HG03571 (cell line): ENCODE measurements at regions not wholly inside any gene's neighbourhood (a gene's known extent, or its start where the extent isn't known, plus 50 kb on each side); places are given as distances from the start of the nearest gene placed in this dataset.

Experiments
- ATAC-seq: cut with Tn5 transposase; IDR thresholded peaks from one replicate; pipeline ENCODE4 v1.9.1; 2021; ENCODE audit not compliant: unreplicated experiment

DNA sequence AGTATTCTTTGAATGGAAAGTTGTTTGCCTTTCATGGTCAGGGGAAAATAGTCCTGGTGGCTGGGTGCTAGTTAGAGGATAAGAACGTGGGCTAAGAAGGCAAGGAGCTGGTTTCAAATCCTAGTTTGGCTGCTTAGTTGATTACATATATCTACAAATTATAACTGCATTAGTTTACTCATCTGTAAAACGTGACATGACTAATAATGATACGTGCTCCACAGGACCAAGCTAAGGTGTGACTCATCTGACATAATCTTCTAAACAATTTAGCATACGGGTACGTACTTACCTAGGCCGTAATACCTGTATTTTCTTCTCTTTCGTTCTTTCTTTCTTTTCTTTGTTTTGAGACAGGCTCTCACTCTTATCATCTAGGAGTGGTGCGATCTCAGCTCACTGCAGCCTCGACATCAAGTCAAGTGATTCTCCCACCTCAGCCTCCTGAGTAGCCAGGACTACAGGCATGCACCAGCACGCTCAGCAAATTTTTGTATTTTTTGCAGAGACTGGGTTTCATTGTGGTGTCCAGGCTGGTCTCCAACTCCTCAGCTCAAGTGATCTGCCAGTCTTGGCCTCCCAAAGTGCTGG is 1274.2 kb upstream of the GJE1 start:
- no peak for ATAC-seq

DNA sequence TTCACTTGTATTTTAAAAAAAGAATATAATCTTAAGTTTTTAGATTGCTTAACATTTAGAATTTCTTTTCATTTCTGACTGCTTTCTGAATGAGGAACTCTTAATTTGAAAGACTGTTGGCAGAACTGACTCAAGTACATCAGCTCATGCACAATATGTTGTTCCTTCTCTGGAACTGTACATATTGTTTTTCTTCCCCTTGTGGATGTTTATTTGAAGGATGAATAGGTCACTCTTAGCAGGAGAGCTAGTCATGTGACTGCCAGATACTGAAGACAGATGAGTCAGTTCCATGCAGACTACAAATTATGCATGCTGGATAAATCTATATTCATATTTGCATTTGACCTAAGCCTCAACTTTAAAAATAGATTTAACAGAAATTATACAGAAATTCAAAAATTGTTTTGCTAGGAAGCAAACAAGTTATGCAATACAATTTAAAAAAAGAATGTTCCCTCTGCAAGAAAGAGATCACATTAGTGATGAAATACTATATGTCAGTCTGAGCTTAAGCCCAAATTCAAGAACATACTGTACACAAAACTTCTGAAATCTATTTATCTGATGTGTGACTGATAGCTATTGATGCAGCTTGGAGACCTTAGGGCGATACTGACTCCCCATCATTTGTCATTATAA is 1274.9 kb upstream of the GJE1 start:
- no peak for ATAC-seq

DNA sequence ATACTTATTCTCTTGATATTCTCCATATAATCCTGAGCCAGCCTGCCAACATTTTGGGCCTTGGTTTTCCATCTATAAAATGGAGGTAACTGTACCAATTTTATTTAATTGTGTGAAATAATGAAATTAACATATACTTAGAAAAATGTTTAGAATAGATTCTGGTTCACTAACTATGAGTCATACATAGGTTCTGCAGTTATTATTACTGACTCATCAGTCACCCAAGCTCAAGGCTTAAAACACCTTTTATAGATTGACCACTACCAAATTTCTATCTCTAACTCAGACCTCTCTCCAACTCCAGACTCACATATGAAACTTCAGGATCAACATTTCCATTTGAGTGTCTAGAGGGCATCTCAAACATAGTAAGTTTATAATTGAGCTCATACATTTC is 1277.2 kb upstream of the GJE1 start:
- ATAC-seq = no peak

DNA sequence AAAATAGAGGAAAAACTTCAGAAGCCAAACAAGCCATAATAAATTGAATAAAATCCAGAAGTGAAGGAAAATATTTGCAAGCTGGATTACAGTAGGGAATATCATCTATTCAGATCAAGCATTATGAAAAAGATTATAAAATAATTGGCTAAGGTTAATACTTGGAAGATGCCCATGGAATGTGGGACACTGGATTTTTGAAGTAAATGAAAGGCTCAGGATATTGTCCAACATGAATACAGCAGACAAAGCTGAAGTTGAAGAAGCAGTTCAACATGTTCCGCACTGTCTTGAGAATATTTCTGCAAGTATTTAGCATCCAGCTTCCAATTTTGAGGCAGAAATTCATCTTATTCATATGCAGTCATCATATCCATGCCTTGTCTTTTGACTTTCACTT is 1278.4 kb upstream of the GJE1 start:
- ATAC-seq = no peak

DNA sequence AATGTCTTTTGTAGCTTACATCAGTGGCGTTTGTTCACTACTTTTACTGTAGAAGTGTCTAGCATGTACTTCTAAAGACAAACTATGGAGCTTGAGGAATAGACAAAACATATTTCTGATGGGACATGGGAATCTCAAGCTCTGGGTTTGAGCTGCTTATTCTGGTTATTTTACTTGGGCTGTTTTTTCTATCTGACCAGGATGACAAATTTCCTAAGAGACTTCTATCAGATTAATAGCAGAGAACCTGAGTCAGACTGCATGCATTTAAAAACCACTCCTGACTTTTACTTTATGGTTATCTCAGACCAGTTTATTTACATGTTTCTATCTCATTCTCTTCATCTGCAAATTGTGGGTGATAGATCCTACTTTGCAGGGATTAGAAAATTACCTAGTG is 1282.3 kb upstream of the GJE1 start:
- no peak for ATAC-seq

DNA sequence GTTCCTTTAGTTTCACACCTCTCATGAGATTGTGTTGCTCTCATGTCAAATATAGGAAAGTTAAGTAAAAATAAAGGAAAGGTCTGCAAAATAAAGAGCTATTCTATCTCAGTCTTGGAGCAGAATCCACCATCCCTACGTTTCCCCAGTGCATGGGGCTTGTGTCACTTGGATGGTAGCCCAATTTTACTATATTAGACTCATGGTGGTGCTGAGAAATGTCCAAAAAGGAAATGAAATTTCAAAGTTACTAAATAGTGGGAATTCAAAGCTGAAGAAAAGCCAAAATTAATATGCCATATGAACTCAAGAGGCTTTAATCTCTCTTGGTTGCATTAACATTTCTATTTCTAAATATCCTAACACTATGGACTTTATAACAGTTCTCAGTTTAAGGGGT is 1283.3 kb upstream of the GJE1 start:
- ATAC-seq = no peak

DNA sequence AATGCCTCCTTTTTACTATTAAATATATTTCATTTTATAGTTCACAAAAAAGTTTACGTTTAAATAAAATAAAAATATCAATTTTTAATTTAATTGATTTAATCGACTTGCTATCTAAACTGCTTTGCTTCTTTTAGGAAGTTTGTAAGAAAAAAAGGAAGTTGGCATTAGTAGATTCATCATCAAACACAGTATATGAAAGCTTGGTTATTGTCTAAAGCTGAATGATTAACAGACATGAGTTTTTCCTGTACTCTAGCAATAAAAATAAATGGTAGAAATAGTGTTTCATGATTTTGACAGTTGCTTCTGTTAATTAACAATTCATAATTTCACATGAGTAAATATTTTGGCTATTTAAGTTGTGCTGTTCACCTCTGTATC is 1285.5 kb upstream of the GJE1 start:
- ATAC-seq = no peak

DNA sequence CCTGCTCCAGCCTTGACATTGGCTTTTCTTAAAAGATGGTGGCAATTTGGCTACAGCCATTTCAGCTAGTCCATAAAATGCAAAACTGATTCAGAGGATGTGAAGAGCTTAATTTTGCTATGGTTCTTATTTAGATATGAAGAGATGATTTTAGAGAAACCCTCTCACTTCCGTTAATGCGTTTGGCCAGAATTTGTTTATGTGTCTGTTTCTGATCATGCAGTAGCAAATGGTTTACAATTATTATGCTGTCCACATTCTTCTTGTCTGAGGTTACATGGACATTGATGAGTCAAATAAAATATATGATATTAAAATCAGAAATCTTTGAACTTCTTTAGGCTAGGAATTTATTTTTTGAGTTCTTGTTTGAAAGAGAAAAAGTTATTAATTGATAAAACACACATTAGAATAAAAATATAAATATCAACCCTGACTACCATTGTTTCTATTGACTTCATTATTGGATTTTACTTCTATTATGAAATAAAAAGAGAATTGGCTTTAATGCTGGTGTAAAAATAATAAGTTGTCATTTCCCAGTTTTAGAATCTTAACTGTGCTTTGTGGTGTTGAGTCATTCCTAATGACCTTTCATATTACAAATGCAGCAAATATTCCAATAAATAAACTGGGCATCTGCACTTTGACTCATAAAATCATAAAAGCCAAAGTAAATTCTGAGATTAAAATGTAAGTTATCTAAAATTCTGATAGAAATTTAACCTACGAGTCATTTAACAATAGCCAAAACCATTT is 1286.0 kb upstream of the GJE1 start:
- ATAC-seq = no peak

DNA sequence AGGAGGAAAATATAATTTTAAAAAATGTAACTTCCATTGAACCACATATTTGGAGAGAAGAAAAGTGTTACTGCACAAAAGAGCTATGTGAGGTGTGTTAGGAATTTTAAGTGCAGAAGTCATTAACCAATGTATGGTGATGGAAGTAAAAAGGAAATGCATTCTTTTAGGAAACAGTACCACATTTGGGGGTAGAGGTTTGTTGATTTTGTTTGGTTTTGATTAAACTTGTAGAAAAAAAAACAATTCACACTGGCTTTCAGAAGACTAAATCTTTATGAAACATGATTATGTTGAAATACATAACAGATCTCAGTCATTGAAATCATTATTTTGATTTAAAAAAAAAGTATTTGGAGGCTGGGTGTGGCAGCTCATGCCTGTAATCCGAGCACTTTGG is 1287.0 kb upstream of the GJE1 start:
- no peak for ATAC-seq

DNA sequence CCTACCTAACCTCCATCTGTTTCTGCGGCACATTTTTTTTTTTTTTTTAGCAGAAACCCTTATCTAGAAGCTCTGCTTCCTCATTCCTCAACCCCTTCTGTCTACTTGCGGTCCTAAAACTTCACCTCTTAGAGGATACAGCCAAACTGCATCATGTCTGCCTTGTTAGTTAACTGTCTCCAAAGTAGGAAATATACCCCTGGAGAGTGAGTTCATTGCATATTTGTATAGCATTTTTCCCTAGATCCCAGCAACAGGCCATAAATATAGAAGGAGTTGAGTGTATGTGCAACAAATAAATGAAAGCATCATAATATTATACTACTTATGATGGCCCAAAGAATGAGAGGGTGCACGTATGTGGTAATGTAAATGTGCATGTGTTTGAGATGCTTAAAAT is 1288.6 kb upstream of the GJE1 start:
- no peak for ATAC-seq

DNA sequence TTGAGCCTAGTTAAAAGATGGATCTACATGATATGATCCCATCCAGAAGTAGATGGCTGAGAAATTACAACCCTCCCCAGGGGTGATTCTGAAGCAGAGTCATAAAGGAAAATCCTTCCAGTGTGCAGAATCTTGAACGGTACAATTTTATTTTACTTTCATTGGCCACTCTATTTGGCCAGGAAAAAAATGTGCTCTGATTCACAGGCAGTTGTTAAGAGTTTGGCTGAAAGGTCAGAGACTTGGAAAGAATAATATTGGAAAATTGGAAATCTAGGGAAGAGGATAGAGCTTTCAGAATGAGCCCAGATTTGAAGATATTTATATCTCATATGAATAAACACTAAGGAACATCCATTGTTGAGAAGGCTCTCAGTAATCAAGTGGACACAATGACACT is 1299.3 kb upstream of the GJE1 start:
- ATAC-seq = no peak

DNA sequence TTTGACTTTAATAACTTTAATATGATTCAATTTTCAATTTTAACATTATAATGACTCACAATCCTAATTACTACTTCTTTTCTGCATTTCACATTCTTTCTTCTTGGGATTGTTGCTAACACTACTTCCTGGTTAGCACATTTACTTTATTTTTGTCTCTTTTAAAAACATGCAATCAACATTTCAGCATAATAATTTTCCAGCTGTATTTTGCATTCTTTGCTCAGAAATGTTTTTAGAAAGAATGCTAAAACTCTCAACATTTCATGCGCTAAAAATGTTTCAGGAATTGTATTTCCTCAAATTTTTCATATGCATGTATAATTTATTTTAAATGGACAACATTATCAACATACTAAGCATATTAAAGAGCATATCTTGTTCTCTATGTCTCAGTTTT is 1302.1 kb upstream of the GJE1 start:
- no peak for ATAC-seq

DNA sequence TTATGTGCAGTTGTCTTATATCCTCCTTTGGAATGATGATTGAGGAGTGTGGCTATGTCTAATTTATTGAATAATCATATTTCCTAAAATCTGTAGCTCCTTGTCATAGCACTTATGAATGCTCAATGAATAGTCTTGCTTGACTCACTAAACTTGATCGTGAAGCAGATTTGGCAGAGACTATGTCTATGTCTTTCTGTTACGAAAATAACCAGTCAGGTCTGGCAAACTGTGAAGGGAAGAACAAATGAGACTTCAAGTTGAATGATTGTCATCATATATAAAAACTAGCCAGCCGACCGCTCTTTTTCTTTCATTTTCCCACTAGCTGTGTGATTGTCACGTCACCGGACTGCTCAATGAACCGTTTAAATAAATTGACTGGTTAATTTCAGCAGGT is 1303.9 kb upstream of the GJE1 start:
- ATAC-seq = no peak

DNA sequence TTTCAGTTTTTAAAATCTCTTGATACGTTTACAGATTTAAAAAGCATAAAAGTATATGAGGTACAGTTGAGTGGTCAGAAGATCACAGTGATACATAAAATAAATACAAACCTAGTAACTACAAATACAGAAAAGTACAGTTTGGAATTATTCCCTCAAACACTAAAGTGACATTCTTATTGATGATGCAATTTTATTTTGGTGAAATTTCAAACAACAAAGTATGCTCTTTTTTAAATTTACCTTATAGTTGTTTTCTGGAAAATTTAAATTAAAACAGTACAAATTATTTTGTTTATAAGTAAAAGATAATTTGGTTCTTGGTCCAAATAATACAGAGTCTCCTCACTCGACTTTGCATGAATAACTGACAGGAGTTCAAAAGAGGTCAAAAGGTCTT is 1305.1 kb upstream of the GJE1 start:
- no peak for ATAC-seq

DNA sequence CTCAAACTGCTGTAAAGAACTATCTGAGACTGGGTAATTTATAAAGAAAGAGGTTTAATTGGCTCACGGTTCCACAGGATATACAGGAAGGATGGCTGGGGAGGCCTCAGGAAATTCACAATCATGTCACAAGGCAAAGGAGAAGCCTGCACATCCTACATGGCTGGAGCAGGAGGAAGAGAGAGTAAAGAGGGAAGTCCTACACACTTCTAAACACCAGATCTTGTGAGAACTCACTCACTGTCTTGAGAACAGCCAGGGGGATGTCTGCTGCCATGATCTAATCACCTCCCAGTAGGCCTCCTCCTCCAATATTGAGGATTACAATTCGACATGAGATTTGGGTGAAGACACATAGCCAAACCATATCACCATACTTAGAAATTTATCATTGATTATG is 1307.0 kb upstream of the GJE1 start:
- ATAC-seq = no peak

DNA sequence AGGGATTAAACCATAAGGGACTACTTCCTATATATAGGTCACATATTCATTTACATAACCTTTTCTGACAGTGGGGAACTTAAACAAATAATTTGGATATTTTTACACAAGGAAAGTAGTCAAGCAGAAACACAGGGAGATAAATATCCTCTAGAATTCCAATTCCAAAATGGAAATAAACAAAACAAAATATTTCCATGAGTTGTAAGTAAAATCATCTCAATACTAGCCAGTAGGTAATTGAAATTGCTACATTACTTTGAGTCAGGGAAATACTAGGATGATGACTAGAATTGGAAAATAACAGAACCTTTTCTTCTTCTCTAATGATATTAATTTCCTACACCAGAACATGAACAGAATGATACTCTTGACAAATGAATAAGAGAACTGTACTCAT is 1308.1 kb upstream of the GJE1 start:
- ATAC-seq = no peak

DNA sequence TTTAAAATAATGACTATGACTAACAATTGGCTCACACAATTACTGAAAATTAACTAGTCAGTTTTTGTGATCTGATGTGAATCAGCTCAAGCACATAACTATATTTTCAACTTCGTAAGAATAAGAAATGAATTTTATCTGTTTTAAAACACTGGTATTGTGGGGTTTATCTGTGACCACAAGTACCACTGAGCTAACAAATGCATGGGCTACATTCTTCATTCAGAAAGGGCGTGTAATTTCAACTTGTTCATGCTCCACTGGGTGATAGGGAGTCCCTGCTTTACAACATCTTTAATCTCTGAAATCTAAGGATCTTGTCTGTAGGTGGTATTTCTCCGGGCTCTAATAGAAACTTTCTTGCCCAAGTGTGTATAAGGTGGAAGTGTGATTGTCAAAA is 1311.5 kb upstream of the GJE1 start:
- no peak for ATAC-seq

DNA sequence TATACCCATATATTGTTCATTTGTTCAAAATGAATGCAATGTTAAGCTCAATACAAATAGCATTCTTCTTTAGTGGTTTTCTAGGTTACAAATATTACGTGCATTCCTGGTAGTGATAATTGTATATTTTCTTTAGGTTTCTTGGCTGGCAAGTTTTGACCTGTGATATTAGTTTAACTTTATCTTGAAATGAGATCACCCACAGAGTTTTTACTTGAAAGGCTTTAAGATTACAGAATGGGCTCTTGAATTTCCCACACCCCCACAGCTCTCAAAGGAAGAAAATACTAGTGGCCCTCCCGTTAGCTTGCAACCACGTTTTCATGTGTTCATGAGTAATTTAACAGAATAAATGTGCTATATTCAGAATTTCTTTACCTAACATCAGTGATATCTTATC is 1315.5 kb upstream of the GJE1 start:
- no peak for ATAC-seq

DNA sequence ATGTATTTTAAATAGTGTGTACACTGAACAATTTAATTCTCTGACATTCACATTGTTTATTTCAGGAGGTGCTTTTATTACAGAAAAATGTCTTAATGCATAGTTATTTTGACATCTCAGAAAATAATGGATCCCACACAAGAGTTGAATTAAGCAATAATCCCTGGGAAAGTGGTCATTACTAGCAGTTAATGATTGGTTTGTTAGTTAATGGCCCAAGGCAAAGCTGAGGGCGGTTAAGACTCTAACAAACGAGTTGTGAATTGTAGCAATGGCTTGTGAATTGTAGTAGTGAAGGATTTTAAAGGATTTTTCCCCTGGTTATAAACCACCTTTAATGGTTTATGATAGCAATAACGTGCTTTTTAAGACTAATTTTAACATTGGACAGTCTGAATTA is 1316.0 kb upstream of the GJE1 start:
- no peak for ATAC-seq

DNA sequence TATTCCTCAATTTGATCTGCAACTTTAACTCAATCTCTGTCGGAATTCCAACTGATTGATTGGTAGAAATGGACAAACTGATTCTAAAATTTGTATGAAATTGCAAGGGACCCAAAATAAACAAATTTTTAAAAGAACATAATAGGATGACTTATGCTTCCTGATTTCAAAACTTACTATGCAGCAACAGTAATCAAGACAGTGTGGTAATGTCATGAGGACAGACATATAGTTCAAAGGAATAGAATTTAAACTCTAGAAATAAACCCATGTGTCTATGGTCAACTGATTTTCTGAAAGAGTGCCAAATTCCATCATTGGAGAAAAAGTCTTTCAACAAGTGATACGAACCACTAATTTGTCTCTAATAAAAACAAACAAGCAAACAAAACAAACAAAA is 1320.1 kb upstream of the GJE1 start:
- ATAC-seq = no peak

DNA sequence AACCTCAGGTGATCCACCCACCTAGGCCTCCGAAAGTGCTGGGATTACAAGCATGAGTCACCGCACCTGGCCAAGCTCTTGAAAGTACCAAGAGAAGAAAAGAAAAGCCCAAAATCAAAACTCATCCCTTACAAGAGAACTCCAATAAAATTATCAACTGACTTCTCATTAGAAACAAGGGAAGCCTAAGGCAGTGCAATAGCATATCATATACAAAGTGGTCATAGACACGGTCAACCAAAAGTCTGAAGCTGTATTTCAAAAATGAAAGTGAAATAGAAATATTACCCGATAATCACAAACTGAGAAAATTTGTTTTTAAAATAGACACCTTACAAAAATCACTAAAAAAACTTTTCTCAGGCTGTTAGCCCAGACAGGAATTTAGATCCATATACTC is 1321.1 kb upstream of the GJE1 start:
- no peak for ATAC-seq

DNA sequence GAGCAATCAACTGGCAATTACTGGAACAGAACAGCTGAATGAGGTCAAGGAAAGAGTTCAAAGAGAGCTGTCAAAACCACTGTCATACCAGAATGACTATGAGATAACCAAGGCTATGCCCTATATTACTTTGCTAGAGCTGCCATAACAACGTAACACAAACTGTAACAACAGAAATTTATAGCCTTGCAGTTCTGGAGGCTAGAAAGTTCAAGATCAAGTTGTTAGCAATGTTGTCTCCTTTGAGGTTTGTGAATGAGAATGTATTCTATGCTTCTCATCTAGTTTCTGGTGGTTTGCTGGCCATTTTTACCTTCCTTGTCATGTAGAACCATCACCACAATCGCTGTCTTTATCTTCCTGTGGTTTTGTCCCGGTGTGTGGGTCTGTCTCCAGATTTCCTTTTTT is 1323.0 kb upstream of the GJE1 start:
- ATAC-seq = peak; percentile 62

DNA sequence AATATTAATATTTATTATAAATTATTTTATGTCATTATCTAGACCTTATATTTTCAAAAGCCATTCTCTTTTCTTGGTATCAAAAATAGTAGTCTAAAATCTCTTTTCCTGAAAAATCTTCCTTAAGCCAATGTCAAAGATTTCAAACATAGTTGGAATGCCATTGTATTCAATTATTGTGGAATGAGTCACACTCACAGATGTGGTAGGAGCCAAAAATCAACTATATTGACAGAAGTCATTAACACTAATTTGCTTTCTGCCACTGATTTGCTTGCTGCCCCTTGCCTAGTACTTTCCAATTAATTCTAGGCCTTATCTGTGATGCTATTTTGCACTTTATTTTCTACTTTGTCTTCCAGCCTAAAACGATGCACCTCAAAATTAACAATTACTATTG is 1326.3 kb upstream of the GJE1 start:
- no peak for ATAC-seq
